NCI-H1092 treated with DMSO at 0.1 percent for 48 hours (cell line): ENCODE measurements at regions not wholly inside any gene's neighbourhood (a gene's known extent, or its start where the extent isn't known, plus 50 kb on each side); places are given as distances from the start of the nearest gene placed in this dataset.
A peak's percentile ranks its signal among the peaks of the same experiment; 100 is the strongest.

Source experiments
- DNase-seq: peaks from one replicate; lab custom pipeline; 2025; lab: John Stamatoyannopoulos, UW

- no peak for DNase-seq
Observed at GRCh38 chr14:78073028-78073427, 97.1 kb upstream of the NRXN3 start.

- DNase-seq, result peak; percentile 73
Observed at GRCh38 chr14:78074561-78074960, 95.6 kb upstream of the NRXN3 start.

- peak; percentile 64 for DNase-seq
Observed at GRCh38 chr14:78075033-78075432, 95.1 kb upstream of the NRXN3 start.

DNA sequence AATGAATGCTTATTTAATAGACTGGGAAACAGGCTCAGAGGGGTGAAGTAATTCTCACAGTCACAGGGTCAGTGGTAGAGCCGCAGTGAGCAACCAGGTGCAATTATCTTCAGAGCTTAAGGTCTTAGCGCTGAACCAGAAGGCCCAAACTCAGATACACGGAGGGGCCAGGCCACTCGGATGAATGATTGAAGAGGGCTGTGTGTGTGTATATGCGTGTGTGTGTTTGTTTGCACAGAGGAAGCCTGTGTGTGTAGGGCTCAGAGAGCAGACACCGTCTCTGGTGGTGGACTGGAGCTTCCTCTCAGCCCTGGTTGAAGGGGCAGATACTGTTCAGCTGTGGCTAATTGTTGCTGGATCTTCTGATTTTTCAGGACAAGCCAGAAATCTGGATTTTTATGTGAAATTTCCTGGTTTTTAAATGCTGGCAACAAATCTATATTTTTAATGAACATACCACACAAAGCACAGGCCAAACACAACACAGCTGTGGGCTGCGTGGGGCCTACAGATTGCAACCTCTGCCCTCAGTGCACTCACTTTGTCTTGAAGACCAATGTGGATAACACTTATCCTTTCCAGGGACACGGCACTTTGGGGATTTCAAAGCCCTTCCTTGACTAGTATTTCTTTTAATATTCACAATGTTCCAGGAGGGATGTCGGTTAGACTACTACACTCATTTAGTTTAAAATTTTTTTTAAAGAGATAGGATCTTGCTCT, 94.5 kb upstream of the NRXN3 start:
- peak; percentile 55 for DNase-seq

- DNase-seq, result no peak
Observed at GRCh38 chr14:78081245-78081644, 88.9 kb upstream of the NRXN3 start.

DNA sequence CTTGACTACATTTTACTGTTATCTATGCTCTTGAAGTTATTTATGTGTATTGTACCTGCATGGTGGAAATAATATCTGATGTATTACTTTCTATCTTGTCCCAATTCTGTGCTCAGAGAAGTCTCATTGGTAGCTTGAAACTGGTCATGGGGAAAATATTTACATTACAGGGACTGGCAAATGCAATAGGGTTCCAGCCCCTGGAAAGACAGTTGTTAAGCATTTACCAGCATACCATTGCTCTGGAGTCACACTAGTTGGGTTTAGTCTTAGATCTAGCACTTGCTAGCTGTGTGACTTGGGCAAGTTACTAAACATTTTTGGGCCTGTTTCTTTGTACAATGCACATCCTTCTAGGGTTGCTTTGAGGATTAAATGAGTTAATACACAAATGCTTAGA, 86.3 kb upstream of the NRXN3 start:
- no peak for DNase-seq

DNA sequence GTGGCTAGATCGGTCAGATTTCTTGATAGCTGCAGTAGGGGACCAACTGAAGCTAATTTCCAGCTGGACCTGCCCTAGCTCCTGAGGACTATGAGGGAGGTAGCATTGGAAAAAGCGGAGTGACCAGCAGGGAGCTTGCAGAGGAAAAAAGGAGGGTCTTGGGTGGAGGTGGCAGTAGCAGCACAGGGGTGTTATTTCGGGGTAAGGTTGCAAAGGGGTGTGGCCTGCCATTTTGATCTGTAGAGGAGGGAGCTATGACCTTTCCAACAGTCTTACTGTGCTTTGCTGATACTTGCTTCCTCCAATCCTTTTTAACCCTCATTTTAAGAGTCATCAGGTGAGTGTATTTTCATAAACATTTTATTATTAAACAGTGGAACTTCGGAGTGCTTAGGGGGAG, 83.8 kb upstream of the NRXN3 start:
- DNase-seq, result no peak

GRCh38 chr14:78088916-78089315, 81.3 kb upstream of the NRXN3 start:
- DNase-seq, result peak; percentile 10

GRCh38 chr14:78090864-78091263, 79.3 kb upstream of the NRXN3 start:
- DNase-seq, result no peak

GRCh38 chr14:78091361-78091760, 78.8 kb upstream of the NRXN3 start:
- DNase-seq, result no peak

DNA sequence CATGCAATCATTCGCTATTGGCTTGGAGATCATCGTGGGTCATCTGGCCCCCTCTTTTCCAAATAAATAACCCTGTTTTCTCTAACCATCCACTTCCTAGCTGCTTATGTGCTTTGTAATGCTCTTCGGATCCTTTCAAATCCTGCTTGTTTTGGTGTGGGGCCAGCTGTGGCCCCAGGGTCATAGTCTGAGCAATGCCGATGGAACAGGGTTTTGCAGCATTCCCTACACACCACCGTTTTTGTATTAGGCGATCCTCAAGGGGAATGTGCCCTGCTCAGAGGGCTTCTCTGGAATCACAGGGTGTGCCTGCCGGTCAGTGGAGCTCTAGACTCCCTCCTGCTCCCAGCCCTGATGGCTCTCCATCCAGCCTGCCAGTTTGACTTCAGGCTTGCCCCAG, 78.1 kb upstream of the NRXN3 start:
- DNase-seq, result no peak

GRCh38 chr14:78103271-78103670, 66.9 kb upstream of the NRXN3 start:
- DNase-seq, result peak; percentile 82

DNA sequence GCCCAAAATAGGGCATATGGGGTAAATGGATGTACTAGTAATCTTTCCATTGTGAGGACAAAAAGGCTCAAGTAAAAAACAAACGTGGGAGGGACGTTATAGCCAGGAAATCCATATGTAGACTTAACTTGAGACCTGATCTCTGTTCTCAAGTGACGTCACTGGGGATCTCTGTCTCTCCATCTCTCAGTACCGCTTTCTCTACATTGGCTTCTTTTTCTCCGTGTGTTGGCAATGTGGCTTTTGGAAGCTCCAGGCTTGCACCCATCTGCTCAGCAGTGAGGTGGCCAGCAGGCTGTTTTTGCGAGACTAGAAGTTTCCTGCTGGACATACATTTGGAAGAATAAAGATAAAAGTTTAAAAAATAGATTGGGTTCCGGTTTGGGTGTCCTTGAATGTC, 66.0 kb upstream of the NRXN3 start:
- no peak for DNase-seq

DNA sequence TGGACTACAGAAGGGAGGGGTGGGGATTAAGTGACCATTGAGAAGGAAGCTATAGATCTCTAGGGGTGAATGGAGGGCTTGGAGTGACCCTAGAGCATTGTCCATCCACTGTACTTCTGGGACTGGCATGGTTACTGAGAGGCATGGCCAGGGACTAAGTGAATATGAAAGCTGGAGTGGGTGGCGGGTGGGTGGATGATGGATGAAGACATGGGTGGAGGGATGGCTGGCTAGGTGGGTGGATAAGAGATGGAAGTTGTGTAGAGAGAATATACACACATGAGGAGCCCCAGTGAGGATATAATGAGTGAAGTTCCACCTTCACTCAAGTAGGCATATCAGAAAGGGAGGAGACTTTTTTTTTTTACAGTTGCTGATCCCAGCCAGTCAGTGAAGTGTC, 65.5 kb upstream of the NRXN3 start:
- DNase-seq, result no peak

- no peak for DNase-seq
Observed at GRCh38 chr14:78106381-78106780, 63.8 kb upstream of the NRXN3 start.

DNA sequence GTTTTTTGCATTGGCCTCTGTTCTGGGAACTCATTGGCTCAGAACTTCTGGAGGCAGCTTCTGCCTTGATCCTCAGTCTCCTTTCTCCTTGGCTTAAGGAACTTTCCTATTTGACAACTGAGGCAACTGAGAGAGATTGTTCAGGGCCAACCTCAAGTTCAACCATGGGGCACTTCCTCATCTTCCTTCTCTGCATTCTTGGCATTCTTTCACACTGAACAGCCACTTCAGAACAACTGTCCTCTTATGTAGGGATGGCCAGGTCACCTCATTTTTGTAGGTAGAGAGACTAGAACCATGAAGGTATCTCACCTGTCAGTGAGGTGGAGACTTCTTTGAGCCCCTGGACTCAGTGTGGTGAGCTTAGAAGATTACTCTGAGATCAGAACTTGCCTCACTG, 63.0 kb upstream of the NRXN3 start:
- DNase-seq, result no peak

DNA sequence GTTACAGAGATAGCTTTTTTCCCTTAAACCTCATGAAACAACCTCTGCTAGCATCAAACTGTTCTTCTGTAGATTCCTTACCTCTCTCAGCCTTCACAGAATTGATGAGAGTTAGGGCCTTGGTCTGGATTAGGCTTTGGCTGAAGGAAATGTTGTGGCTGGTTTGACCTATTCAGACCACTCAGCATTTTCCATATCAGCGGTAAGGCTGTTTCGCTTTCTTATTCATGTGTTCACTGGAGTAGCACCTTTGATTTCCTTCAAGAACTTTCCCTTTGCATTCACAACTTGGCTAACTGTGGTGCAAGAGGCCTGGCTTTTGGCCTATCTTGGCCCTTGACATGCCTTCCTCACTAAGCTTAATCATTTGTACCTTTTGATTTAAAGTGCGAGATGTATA, 50.7 kb upstream of the NRXN3 start:
- DNase-seq, result no peak
